ENCODE measurements at regions not wholly inside any gene's neighbourhood (a gene's known extent, or its start where the extent isn't known, plus 50 kb on each side); places are given as distances from the start of the nearest gene placed in this dataset.
A peak's percentile ranks its signal among the peaks of the same experiment; 100 is the strongest.

DNA sequence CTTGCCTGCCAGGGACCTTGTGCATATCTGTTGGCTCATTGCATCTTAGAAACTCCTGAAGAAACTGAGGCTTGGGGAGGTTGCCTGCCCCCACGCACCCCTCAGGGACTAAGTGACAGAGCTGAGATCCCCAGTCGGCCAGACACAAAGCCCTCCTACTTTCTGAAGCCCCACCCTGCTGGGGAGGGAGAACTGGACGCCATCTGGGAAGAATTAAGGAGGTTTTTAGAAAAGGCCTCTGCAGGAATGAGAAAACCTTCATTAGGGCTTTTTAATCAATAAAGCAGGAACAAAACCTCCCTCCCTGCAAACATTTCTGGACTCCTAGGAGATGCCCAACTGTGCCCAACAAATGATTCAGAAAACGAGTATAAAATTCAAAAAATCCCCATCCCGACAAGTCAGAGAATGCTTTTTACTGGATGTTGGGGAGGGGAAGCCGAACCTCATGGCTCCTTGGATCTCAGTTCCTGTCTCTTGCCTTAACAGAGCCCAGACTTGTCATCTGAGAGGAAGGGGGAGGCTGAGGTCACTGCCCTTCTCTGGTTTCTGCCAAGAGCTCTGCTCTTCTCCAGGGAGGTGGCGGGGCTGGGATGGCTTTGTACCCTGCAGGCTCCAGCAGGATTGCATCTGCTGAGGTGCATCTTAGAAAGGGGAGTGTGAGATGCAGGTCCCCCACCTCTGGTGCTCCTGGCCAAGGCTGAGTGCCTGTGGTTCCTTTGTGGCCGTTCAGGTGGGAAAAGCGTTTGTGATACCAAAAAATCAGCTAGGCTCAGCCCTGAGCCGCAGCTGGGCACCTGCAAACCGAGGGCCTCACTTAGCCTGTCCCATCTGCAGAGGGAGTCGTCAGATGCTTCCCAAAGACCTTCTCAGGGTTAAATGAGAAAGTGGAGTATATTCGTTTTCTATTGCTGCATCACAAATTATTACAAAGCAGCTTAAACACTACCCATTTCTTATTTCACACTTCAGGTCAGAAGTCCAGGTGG lies 142.4 kb downstream of the ZFP36L2 start:
- no peaks in the 10 kb centered on the region for H3K36me3 ChIP-seq (ENCODE audit: insufficient read depth)
- DNase-seq (ENCODE audit: low spot score) (peak; percentile 39), ATAC-seq (peak; percentile 62)
- peaks cover 11% of the 10 kb centered on the region for H3K4me1 ChIP-seq (ENCODE audit: insufficient read depth)
- no peak overlapping the region for H3K4me2 ChIP-seq
- H2AFZ ChIP-seq: peak overlapping the region; percentile 90; the same call in 1 of the 2 replicates
- H3K4me3 Mint-ChIP-seq: no peak overlapping the region; the same call in 2 of the 3 replicates
- no peak overlapping the region for H3K4me3 ChIP-seq
- no peaks in the 10 kb centered on the region for H3K79me2 ChIP-seq (replicated peaks; ENCODE audit: insufficient read depth)
- H3K27me3 Mint-ChIP-seq (ENCODE audit: insufficient read depth, low read depth, poor library complexity): peaks cover 12% of the 10 kb centered on the region
- no peaks in the 10 kb centered on the region for H3K9me3 Mint-ChIP-seq
- no peaks in the 10 kb centered on the region for H3F3A ChIP-seq (replicated peaks; ENCODE audit: low read depth)
- H3K27me3 ChIP-seq (ENCODE audit: insufficient read depth): no peaks in the 10 kb centered on the region
- no peak overlapping the region for H3K27ac ChIP-seq (ENCODE audit: low read depth)
- no peaks in the 10 kb centered on the region for H3K36me3 Mint-ChIP-seq (ENCODE audit: low read depth)
- peaks cover 39% of the 10 kb centered on the region for H3K4me1 Mint-ChIP-seq
- H4K20me1 ChIP-seq (replicated peaks; ENCODE audit: insufficient read depth): no peaks in the 10 kb centered on the region
- 0 out of 2 replicates have a peak, but pooled peaks cover 4% of the 10 kb centered on the region for H3K9me2 ChIP-seq (ENCODE audit: insufficient read depth)
- H3K27ac Mint-ChIP-seq: no peak overlapping the region
- TF ChIP-seq NANOG (IDR thresholded peaks at IDR 0.05; ENCODE audit: borderline replicate concordance): no peak
- TF ChIP-seq, protein P1, sequence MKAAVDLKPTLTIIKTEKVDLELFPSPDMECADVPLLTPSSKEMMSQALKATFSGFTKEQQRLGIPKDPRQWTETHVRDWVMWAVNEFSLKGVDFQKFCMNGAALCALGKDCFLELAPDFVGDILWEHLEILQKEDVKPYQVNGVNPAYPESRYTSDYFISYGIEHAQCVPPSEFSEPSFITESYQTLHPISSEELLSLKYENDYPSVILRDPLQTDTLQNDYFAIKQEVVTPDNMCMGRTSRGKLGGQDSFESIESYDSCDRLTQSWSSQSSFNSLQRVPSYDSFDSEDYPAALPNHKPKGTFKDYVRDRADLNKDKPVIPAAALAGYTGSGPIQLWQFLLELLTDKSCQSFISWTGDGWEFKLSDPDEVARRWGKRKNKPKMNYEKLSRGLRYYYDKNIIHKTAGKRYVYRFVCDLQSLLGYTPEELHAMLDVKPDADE (IDR thresholded peaks at IDR 0.05): no peak
- TF ChIP-seq STAT1 (IDR thresholded peaks at IDR 0.05; ENCODE audit: unreplicated experiment): no peak
- no peak for TF ChIP-seq ZNF331 (CRISPR knock-in tag; IDR thresholded peaks at IDR 0.05; ENCODE audit: low read depth)
- TF ChIP-seq EZH2phosphoT487 (IDR thresholded peaks at IDR 0.05; ENCODE audit: unreplicated experiment): no peak
- TF ChIP-seq, protein P2, sequence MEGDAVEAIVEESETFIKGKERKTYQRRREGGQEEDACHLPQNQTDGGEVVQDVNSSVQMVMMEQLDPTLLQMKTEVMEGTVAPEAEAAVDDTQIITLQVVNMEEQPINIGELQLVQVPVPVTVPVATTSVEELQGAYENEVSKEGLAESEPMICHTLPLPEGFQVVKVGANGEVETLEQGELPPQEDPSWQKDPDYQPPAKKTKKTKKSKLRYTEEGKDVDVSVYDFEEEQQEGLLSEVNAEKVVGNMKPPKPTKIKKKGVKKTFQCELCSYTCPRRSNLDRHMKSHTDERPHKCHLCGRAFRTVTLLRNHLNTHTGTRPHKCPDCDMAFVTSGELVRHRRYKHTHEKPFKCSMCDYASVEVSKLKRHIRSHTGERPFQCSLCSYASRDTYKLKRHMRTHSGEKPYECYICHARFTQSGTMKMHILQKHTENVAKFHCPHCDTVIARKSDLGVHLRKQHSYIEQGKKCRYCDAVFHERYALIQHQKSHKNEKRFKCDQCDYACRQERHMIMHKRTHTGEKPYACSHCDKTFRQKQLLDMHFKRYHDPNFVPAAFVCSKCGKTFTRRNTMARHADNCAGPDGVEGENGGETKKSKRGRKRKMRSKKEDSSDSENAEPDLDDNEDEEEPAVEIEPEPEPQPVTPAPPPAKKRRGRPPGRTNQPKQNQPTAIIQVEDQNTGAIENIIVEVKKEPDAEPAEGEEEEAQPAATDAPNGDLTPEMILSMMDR (conservative IDR thresholded peaks at IDR 0.05; ENCODE audit: low read depth in 2 of 2): no peak
- TF ChIP-seq EZH2 (IDR thresholded peaks at IDR 0.05; ENCODE audit: low read depth, unreplicated experiment): no peak
- TF ChIP-seq, protein P3, sequence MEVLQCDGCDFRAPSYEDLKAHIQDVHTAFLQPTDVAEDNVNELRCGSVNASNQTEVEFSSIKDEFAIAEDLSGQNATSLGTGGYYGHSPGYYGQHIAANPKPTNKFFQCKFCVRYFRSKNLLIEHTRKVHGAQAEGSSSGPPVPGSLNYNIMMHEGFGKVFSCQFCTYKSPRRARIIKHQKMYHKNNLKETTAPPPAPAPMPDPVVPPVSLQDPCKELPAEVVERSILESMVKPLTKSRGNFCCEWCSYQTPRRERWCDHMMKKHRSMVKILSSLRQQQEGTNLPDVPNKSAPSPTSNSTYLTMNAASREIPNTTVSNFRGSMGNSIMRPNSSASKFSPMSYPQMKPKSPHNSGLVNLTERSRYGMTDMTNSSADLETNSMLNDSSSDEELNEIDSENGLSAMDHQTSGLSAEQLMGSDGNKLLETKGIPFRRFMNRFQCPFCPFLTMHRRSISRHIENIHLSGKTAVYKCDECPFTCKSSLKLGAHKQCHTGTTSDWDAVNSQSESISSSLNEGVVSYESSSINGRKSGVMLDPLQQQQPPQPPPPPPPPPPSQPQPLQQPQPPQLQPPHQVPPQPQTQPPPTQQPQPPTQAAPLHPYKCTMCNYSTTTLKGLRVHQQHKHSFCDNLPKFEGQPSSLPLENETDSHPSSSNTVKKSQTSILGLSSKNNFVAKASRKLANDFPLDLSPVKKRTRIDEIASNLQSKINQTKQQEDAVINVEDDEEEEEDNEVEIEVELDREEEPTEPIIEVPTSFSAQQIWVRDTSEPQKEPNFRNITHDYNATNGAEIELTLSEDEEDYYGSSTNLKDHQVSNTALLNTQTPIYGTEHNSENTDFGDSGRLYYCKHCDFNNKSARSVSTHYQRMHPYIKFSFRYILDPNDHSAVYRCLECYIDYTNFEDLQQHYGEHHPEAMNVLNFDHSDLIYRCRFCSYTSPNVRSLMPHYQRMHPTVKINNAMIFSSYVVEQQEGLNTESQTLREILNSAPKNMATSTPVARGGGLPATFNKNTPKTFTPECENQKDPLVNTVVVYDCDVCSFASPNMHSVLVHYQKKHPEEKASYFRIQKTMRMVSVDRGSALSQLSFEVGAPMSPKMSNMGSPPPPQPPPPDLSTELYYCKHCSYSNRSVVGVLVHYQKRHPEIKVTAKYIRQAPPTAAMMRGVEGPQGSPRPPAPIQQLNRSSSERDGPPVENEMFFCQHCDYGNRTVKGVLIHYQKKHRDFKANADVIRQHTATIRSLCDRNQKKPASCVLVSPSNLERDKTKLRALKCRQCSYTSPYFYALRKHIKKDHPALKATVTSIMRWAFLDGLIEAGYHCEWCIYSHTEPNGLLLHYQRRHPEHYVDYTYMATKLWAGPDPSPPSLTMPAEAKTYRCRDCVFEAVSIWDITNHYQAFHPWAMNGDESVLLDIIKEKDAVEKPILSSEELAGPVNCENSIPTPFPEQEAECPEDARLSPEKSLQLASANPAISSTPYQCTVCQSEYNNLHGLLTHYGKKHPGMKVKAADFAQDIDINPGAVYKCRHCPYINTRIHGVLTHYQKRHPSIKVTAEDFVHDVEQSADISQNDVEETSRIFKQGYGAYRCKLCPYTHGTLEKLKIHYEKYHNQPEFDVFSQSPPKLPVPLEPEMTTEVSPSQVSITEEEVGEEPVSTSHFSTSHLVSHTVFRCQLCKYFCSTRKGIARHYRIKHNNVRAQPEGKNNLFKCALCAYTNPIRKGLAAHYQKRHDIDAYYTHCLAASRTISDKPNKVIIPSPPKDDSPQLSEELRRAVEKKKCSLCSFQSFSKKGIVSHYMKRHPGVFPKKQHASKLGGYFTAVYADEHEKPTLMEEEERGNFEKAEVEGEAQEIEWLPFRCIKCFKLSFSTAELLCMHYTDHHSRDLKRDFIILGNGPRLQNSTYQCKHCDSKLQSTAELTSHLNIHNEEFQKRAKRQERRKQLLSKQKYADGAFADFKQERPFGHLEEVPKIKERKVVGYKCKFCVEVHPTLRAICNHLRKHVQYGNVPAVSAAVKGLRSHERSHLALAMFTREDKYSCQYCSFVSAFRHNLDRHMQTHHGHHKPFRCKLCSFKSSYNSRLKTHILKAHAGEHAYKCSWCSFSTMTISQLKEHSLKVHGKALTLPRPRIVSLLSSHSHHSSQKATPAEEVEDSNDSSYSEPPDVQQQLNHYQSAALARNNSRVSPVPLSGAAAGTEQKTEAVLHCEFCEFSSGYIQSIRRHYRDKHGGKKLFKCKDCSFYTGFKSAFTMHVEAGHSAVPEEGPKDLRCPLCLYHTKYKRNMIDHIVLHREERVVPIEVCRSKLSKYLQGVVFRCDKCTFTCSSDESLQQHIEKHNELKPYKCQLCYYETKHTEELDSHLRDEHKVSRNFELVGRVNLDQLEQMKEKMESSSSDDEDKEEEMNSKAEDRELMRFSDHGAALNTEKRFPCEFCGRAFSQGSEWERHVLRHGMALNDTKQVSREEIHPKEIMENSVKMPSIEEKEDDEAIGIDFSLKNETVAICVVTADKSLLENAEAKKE (CRISPR knock-in tag; IDR thresholded peaks at IDR 0.05): no peak

Measured in GM23338 (cell line).